D721Med (cell line): ENCODE measurements at regions not wholly inside any gene's neighbourhood (a gene's known extent, or its start where the extent isn't known, plus 50 kb on each side); places are given as distances from the start of the nearest gene placed in this dataset.

Source experiments
- DNase-seq: peaks from one replicate; pipeline ENCODE4 v3.0.0; 2011; ENCODE audit warnings: low spot score; ENCODE audit not compliant: insufficient read length
- FAIRE-seq: peaks from 2 replicates; lab custom pipeline; 2011; peaks lifted over from hg19 to GRCh38; lab: Jason Lieb, UNC
- TF ChIP-seq, protein P1 (sequence below): IDR thresholded peaks from 2 replicates; pipeline ENCODE4 v1.5.1; 2012; ENCODE audit warnings: mild to moderate bottlenecking, control low read depth; ENCODE audit not compliant: insufficient read depth; ENCODE audit errors: missing control alignments

DNA sequence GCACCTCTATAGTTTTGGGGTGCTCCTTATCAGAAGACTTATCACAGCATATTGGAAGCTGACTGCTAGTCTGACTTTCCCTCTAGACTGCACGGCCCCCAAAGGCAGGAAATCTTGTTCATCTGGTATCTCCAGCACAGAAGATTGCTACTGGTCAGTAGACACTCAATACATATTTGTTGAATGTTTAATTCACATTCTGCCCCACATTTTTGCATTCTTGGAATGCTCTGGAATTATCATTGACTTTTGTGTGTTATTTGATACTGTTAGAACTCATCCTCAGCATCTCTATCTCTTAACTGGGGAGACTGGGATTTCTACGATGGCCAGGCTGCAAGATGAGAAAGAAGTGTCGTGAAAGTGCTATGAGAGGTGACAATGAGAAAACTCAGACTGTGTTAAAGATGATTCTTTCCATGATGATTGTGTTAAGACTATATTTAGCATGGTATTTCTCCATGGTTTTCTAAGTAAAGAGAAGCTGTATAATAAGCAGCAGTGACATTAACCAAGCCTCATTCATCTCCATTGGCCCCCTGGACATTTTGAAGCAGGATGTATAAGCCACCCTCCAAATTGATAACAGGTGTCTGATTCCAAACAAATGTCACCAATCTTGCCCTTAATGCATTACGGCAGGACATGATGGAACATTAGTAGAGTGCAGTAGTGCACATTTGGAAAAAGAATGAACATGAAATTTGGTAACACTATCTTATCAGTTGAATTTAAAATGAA, 440.9 kb downstream of the RFC3 start:
- TF ChIP-seq, protein P1, sequence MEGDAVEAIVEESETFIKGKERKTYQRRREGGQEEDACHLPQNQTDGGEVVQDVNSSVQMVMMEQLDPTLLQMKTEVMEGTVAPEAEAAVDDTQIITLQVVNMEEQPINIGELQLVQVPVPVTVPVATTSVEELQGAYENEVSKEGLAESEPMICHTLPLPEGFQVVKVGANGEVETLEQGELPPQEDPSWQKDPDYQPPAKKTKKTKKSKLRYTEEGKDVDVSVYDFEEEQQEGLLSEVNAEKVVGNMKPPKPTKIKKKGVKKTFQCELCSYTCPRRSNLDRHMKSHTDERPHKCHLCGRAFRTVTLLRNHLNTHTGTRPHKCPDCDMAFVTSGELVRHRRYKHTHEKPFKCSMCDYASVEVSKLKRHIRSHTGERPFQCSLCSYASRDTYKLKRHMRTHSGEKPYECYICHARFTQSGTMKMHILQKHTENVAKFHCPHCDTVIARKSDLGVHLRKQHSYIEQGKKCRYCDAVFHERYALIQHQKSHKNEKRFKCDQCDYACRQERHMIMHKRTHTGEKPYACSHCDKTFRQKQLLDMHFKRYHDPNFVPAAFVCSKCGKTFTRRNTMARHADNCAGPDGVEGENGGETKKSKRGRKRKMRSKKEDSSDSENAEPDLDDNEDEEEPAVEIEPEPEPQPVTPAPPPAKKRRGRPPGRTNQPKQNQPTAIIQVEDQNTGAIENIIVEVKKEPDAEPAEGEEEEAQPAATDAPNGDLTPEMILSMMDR, result no peak
- no peak for DNase-seq
- FAIRE-seq, result no peak

DNA sequence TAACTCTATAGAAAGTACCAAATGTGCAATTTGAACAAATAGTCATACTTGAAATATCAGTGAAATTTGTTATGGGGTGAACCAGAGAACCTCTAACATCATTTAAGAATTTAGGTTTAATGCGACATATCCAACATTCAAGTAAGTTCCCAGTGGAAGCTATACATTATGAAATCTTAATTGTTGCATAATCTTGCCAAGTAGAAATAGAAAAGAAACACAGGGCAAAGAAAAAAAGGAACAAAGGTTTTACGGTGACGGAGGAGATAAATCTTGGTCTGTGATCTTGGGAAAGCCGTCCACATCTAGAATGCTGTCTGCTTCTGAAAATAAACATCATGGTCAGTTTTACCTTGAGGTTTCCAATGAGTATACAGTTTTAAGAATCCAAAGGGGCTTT, 445.7 kb downstream of the RFC3 start:
- DNase-seq (no peak), FAIRE-seq (no peak)
- TF ChIP-seq, protein P1, result no peak

DNA sequence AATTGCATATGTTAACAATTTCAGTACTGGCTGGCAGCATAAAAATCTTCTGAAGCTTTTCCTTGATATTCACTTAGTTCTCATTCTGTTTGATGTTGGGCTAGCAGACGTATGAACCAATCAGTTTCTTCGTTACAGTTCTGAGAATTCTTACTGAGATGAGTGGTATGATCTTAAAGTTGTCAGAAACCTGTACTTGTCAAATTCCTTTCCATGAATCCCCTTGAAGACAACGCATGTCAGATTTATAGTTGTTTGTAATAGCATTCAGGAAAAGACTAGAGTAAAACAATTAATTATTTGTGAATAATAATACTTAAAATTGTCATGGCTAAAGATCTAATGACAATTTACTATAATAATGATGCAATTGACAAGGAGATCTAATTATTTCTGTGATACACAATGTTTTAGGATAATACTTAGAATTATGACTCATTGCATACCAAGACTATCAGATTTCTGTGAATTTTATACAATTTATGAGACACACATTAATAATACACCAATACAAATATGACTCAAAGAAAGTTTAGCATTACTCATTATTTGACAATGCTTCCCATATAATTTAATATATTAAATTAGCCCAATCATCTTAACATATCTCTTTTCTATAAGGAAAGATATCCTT, 447.2 kb downstream of the RFC3 start:
- no peak for FAIRE-seq
- TF ChIP-seq, protein P1, result no peak
- DNase-seq, result no peak

DNA sequence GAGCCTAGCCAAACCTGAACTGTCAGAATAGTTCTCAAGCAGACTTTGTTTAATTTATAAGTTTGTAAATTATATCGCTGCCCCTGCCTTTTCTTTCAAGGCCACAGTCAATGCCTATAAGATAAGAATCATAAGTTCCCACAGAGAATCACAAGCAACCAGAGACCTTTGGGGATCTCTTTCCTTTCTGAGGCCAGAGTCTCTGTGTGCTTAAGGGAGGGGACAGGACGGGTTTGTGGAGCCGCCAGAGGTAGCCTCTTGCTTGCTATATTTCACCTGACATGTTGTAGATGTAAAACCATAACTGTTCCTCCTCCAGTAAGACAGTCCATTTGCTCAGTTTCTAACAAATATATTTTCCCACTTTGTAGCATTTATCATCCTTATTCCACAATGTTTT, 458.8 kb downstream of the RFC3 start:
- TF ChIP-seq, protein P1, result no peak
- FAIRE-seq, result no peak

DNA sequence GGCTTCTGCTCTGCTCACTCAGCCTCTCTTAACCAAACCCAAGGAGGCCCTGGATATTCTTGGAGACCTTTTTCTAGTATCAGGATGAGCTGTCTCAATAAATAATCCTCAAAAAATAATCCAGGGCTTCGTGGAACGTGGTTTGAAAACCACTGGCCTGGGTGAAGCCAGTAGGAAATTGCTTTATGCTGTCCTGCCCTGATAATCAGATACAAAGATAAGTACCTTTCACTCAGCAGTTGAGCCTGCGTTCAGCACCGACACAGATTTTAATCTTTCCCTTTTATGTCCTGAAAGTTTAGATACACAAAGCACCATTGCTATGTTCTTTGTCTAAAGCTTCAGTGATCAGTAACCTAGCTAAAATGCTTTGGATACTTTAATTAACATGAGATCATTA, 460.0 kb downstream of the RFC3 start:
- DNase-seq (no peak), FAIRE-seq (peak; percentile 56)
- TF ChIP-seq, protein P1, result no peak

More for the DNA sequence above, 458.8 kb downstream of the RFC3 start:
- DNase-seq, result no peak

DNA sequence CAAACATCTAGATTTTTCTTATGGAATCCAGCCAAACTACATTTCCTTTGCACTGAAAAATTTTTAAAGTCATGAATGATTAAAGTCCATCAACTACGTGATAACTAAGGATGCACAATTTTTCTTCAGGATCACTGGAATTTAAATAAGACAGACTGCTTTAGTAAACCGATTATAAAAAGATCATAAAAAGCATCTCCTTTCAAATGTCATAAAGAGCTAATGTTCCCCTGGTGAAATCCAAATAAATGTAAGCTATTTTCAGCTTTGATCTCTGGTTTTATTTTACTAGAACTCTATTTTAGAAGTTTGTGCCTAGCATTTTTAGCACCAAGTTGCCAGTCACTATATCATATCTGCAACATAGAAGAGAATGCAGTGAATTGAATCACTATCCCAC, 460.8 kb downstream of the RFC3 start:
- peak; percentile 72 for FAIRE-seq
- TF ChIP-seq, protein P1, result no peak
- DNase-seq, result no peak

DNA sequence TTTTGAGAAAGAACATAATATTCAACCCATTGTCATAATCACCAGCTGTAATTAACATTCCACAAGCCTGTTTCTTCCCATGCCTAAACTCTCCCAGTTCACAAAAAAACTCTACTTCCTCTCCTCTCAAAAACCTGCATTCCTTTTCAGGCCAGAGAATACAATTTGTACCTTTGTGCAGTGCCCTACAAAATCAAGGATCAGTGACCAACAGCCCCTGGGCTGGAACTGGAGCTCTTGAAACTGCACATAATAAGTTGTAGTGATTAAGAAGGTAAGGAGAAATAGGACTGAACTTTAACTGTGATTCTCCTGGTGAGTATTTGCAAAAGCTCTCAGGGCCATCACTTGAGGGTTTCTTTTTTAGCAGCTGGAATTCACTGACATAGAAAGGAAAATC, 472.7 kb downstream of the RFC3 start:
- no peak for DNase-seq
- TF ChIP-seq, protein P1, result no peak
- FAIRE-seq, result no peak
